ENCODE measurements at regions not wholly inside any gene's neighbourhood (a gene's known extent, or its start where the extent isn't known, plus 50 kb on each side); places are given as distances from the start of the nearest gene placed in this dataset.

- no peak for TF ChIP-seq POLR2A (IDR thresholded peaks at IDR 0.05)
- no peak for TF ChIP-seq CTCF (IDR thresholded peaks at IDR 0.05)
These were observed 242.1 kb downstream of the OMA1 start for GRCh38 chr1:58304346-58304975.

Data from Peyer's patch (tissue), 4 donors.